IPS DF 6.9 (cell line): ENCODE measurements at regions not wholly inside any gene's neighbourhood (a gene's known extent, or its start where the extent isn't known, plus 50 kb on each side); places are given as distances from the start of the nearest gene placed in this dataset.

Source experiments
- DNase-seq: peaks from one replicate; pipeline ENCODE4 v3.0.0-alpha.2; 2013; ENCODE audit warnings: low read depth, low spot score
- H3K27ac ChIP-seq: one replicate; pipeline ENCODE4 v1.5.1; 2013; ENCODE audit warnings: low read length, control low read depth
- H3K27me3 ChIP-seq: 2 replicates; pipeline ENCODE4 v1.6.1; 2013; ENCODE audit warnings: mild to moderate bottlenecking, low read length; ENCODE audit not compliant: control insufficient read depth, insufficient read depth
- H3K36me3 ChIP-seq: 2 replicates; pipeline ENCODE4 v1.6.1; 2013; ENCODE audit warnings: low read length; ENCODE audit not compliant: control insufficient read depth, insufficient read depth
- H3K4me1 ChIP-seq: 2 replicates; pipeline ENCODE4 v1.6.1; 2013; ENCODE audit warnings: low read length; ENCODE audit not compliant: control insufficient read depth, insufficient read depth
- H3K4me3 ChIP-seq: 2 replicates; pipeline ENCODE4 v1.5.1; 2013; ENCODE audit warnings: mild to moderate bottlenecking, low read length
- H3K9me3 ChIP-seq: 2 replicates; pipeline ENCODE4 v1.6.1; 2013; ENCODE audit warnings: low read length, inconsistent platforms; ENCODE audit not compliant: control insufficient read depth, insufficient read depth
- WGBS: extraction: QIAGEN DNeasy Blood & Tissue Kit; methylation state at CpG from one replicate; pipeline ENCODE4 v1.1.7; 2013; ENCODE audit warnings: mixed read lengths, missing lambda C conversion rate; ENCODE audit not compliant: insufficient read length, insufficient coverage; 5-methylcytosine and 5-hydroxymethylcytosine counted together

GRCh38 chr15:94924971-94925598 lies 693.7 kb downstream of the MCTP2 start:
- Histone ChIP-seq H3K36me3 (no peaks in the 10 kb centered on the region), H3K27me3 (no peaks in the 10 kb centered on the region), H3K4me3 (no peak overlapping the region), H3K4me1 (no peaks in the 10 kb centered on the region), H3K27ac (no peak overlapping the region), H3K9me3 (no peaks in the 10 kb centered on the region)
- WGBS = no CpG with 5 or more reads among the region's 9 CpGs
- DNase-seq = no peak

- DNase-seq = no peak
Observed at GRCh38 chr15:94925680-94926079, 694.3 kb downstream of the MCTP2 start.

GRCh38 chr15:94927003-94927402 lies 695.6 kb downstream of the MCTP2 start:
- Histone ChIP-seq H3K36me3 (no peaks in the 10 kb centered on the region), H3K4me3 (no peak overlapping the region), H3K4me1 (no peaks in the 10 kb centered on the region), H3K9me3 (no peaks in the 10 kb centered on the region), H3K27ac (no peak overlapping the region), H3K27me3 (no peaks in the 10 kb centered on the region)
- no peak for DNase-seq
- WGBS = no CpG with 5 or more reads among the region's 3 CpGs

More at GRCh38 chr15:94925680-94926079, 694.3 kb downstream of the MCTP2 start:
- Histone ChIP-seq H3K4me3 (no peak overlapping the region), H3K9me3 (no peaks in the 10 kb centered on the region), H3K4me1 (no peaks in the 10 kb centered on the region), H3K27ac (no peak overlapping the region), H3K27me3 (no peaks in the 10 kb centered on the region), H3K36me3 (no peaks in the 10 kb centered on the region)
- WGBS = no CpG with 5 or more reads among the region's 3 CpGs

GRCh38 chr15:94929282-94929681 lies 697.9 kb downstream of the MCTP2 start:
- no peak overlapping the region for H3K27ac ChIP-seq
- no peak for DNase-seq
- no peaks in the 10 kb centered on the region for H3K9me3 ChIP-seq
- H3K36me3 ChIP-seq = no peaks in the 10 kb centered on the region
- no peak overlapping the region for H3K4me3 ChIP-seq
- no peaks in the 10 kb centered on the region for H3K27me3 ChIP-seq
- WGBS = no CpG with 5 or more reads among the region's 3 CpGs
- no peaks in the 10 kb centered on the region for H3K4me1 ChIP-seq

GRCh38 chr15:94930441-94930840 lies 699.1 kb downstream of the MCTP2 start:
- no CpG with 5 or more reads among the region's 4 CpGs for WGBS
- no peak overlapping the region for H3K4me3 ChIP-seq
- H3K4me1 ChIP-seq = no peaks in the 10 kb centered on the region
- no peak overlapping the region for H3K27ac ChIP-seq
- H3K36me3 ChIP-seq = no peaks in the 10 kb centered on the region
- no peaks in the 10 kb centered on the region; the same call in 1 of the 2 replicates for H3K9me3 ChIP-seq
- no peak for DNase-seq
- no peaks in the 10 kb centered on the region for H3K27me3 ChIP-seq

GRCh38 chr15:94930960-94931359 lies 699.6 kb downstream of the MCTP2 start:
- no CpG with 5 or more reads among the region's 4 CpGs for WGBS

GRCh38 chr15:94934440-94934839 lies 703.1 kb downstream of the MCTP2 start:
- WGBS = no CpG with 5 or more reads among the region's 3 CpGs
- Histone ChIP-seq H3K4me1 (no peaks in the 10 kb centered on the region), H3K27me3 (no peaks in the 10 kb centered on the region), H3K9me3 (no peaks in the 10 kb centered on the region; the same call in 1 of the 2 replicates), H3K27ac (no peak overlapping the region), H3K4me3 (no peak overlapping the region), H3K36me3 (no peaks in the 10 kb centered on the region)
- no peak for DNase-seq

More at GRCh38 chr15:94930960-94931359, 699.6 kb downstream of the MCTP2 start:
- Histone ChIP-seq H3K9me3 (no peaks in the 10 kb centered on the region; the same call in 1 of the 2 replicates), H3K4me3 (no peak overlapping the region), H3K36me3 (no peaks in the 10 kb centered on the region), H3K27me3 (no peaks in the 10 kb centered on the region), H3K4me1 (no peaks in the 10 kb centered on the region), H3K27ac (no peak overlapping the region)
- no peak for DNase-seq

GRCh38 chr15:94937242-94937641 lies 705.9 kb downstream of the MCTP2 start:
- H3K4me3 ChIP-seq = no peak overlapping the region
- H3K4me1 ChIP-seq = no peaks in the 10 kb centered on the region
- WGBS = no CpG with 5 or more reads among the region's 2 CpGs
- H3K36me3 ChIP-seq = no peaks in the 10 kb centered on the region
- no peak for DNase-seq
- H3K27ac ChIP-seq = no peak overlapping the region
- H3K9me3 ChIP-seq = no peaks in the 10 kb centered on the region; the same call in 1 of the 2 replicates
- H3K27me3 ChIP-seq = no peaks in the 10 kb centered on the region

- DNase-seq = no peak
- no peaks in the 10 kb centered on the region for H3K9me3 ChIP-seq
Observed at GRCh38 chr15:94943888-94944287, 712.5 kb downstream of the MCTP2 start.

GRCh38 chr15:94951538-94951937 lies 720.2 kb downstream of the MCTP2 start:
- Histone ChIP-seq H3K9me3 (no peaks in the 10 kb centered on the region), H3K27me3 (no peaks in the 10 kb centered on the region), H3K27ac (no peak overlapping the region), H3K4me1 (no peaks in the 10 kb centered on the region), H3K4me3 (no peak overlapping the region), H3K36me3 (no peaks in the 10 kb centered on the region)
- no peak for DNase-seq
- no CpG with 5 or more reads among the region's 2 CpGs for WGBS

More at GRCh38 chr15:94943888-94944287, 712.5 kb downstream of the MCTP2 start:
- H3K27me3 ChIP-seq = no peaks in the 10 kb centered on the region
- no peaks in the 10 kb centered on the region for H3K36me3 ChIP-seq
- H3K4me3 ChIP-seq = no peak overlapping the region
- no peak overlapping the region for H3K27ac ChIP-seq
- no peaks in the 10 kb centered on the region for H3K4me1 ChIP-seq

- Histone ChIP-seq H3K4me1 (no peaks in the 10 kb centered on the region), H3K27me3 (no peaks in the 10 kb centered on the region), H3K4me3 (no peak overlapping the region), H3K9me3 (no peaks in the 10 kb centered on the region), H3K27ac (no peak overlapping the region), H3K36me3 (no peaks in the 10 kb centered on the region)
- DNase-seq = no peak
Observed at GRCh38 chr15:94963953-94964352, 732.6 kb downstream of the MCTP2 start.
